ENCODE measurements at regions not wholly inside any gene's neighbourhood (a gene's known extent, or its start where the extent isn't known, plus 50 kb on each side); places are given as distances from the start of the nearest gene placed in this dataset.

GRCh38 chr4:163878336-163879121 lies 384.0 kb downstream of the TMA16 start:
- DNase-seq: no peak

GRCh38 chr4:163892417-163892816 lies 397.9 kb downstream of the TMA16 start:
- DNase-seq: no peak

GRCh38 chr4:163895378-163896005 lies 401.0 kb downstream of the TMA16 start:
- no peak for DNase-seq

GRCh38 chr4:163901319-163901718 lies 406.8 kb downstream of the TMA16 start:
- DNase-seq: no peak

- no peak for DNase-seq
Measured at GRCh38 chr4:163902417-163902816, 407.9 kb downstream of the TMA16 start.

- DNase-seq: no peak
Measured at GRCh38 chr4:163911891-163912290, 417.4 kb downstream of the TMA16 start.

GRCh38 chr4:163913571-163913970 lies 419.1 kb downstream of the TMA16 start:
- no peak for DNase-seq

GRCh38 chr4:163915896-163916295 lies 421.4 kb downstream of the TMA16 start:
- DNase-seq: no peak

- no peak for DNase-seq
Measured at GRCh38 chr4:163920426-163920825, 425.9 kb downstream of the TMA16 start.

- DNase-seq: no peak
Measured at GRCh38 chr4:163922302-163922701, 427.8 kb downstream of the TMA16 start.

GRCh38 chr4:163923092-163923491 lies 428.6 kb downstream of the TMA16 start:
- no peak for DNase-seq

- DNase-seq: no peak
Measured at GRCh38 chr4:163930086-163930485, 435.6 kb downstream of the TMA16 start.

GRCh38 chr4:163932504-163932903 lies 438.0 kb downstream of the TMA16 start:
- DNase-seq: no peak

- DNase-seq: no peak
Measured at GRCh38 chr4:163939597-163939996, 445.1 kb downstream of the TMA16 start.

GRCh38 chr4:163941221-163941905 lies 446.9 kb downstream of the TMA16 start:
- DNase-seq: no peak

GRCh38 chr4:163948920-163949455 lies 454.5 kb downstream of the TMA16 start:
- no peak for DNase-seq

GRCh38 chr4:163949976-163950601 lies 455.6 kb downstream of the TMA16 start:
- DNase-seq: no peak

- no peak for DNase-seq
Measured at GRCh38 chr4:163955288-163955687, 460.8 kb downstream of the TMA16 start.

GRCh38 chr4:163958751-163959150 lies 464.3 kb downstream of the TMA16 start:
- no peak for DNase-seq

GRCh38 chr4:163959932-163960331 lies 465.4 kb downstream of the TMA16 start:
- no peak for DNase-seq

GRCh38 chr4:163966612-163967011 lies 472.1 kb downstream of the TMA16 start:
- no peak for DNase-seq

GRCh38 chr4:163967263-163967662 lies 472.8 kb downstream of the TMA16 start:
- no peak for DNase-seq

- DNase-seq: no peak
Measured at GRCh38 chr4:163967710-163968109, 473.2 kb downstream of the TMA16 start.

All from skin of body (tissue), 1 donor.